Stimulated activated naive B cell treated with anti-CD40 and anti-IgM and Interleukin-4, amounts not matched to agents 10 μg/mL and 1 μg/mL and 100 μg/mL, for 72 hours (primary cell): ENCODE measurements at regions not wholly inside any gene's neighbourhood (a gene's known extent, or its start where the extent isn't known, plus 50 kb on each side); places are given as distances from the start of the nearest gene placed in this dataset.
"Not testable (repeated sequence)": the region's sequence is repeated elsewhere in the genome, so short reads cannot be mapped to it uniquely, and the experiment has no call there.

Experiments used
- ATAC-seq, 2 donors: fragments of 150-1000 bp; cut with Tn5 transposase; replicated peaks; 2 replicates each; pipeline ENCODE4 v1.10.0; 2021; ENCODE audit warnings: moderate library complexity in 1 of 2
- DNase-seq: peaks from one replicate; pipeline ENCODE4 v3.0.0; 2021
- H3K27ac Mint-ChIP-seq: one replicate; pipeline ENCODE4 v1.8.0; 2022; ENCODE audit warnings: mild to moderate bottlenecking, mixed read lengths
- H3K27me3 Mint-ChIP-seq, 2 donors: one replicate each; pipeline ENCODE4 v1.8.0; 2022; ENCODE audit warnings: mixed read lengths in 2 of 2
- H3K36me3 Mint-ChIP-seq, 2 donors: one replicate each; pipeline ENCODE4 v1.8.0; 2022; ENCODE audit warnings: mixed read lengths in 2 of 2, mild to moderate bottlenecking in 1 of 2
- H3K4me1 Mint-ChIP-seq, 2 donors: one replicate each; pipeline ENCODE4 v1.8.0; 2022; ENCODE audit warnings: mixed read lengths in 2 of 2, mild to moderate bottlenecking in 1 of 2
- H3K4me3 Mint-ChIP-seq, 2 donors: one replicate each; pipeline ENCODE4 v1.8.0; 2022; ENCODE audit warnings: mild to moderate bottlenecking in 2 of 2, mixed read lengths in 2 of 2, moderate library complexity in 1 of 2
- H3K9me3 Mint-ChIP-seq, 2 donors: one replicate each; pipeline ENCODE4 v1.8.0; 2022; ENCODE audit warnings: mixed read lengths in 2 of 2, mild to moderate bottlenecking in 1 of 2

- Mint-ChIP-seq H3K9me3 (no peaks in the 10 kb centered on the region), H3K27ac (peak overlapping the region; percentile 56), H3K4me3 (no peak overlapping the region), H3K36me3 (no peaks in the 10 kb centered on the region), H3K27me3 (no peaks in the 10 kb centered on the region), H3K4me1 (peaks cover 63 to 79% of the 10 kb centered on the region in 2 donors)
- no peak for DNase-seq
- ATAC-seq: no peak
Measured at GRCh38 chr22:22164541-22165272, 79.9 kb upstream of the VPREB1 start.

GRCh38 chr22:22161924-22162851, 82.4 kb upstream of the VPREB1 start:
- Mint-ChIP-seq H3K9me3 (no peaks in the 10 kb centered on the region), H3K36me3 (no peaks in the 10 kb centered on the region), H3K4me1 (peaks cover 60 to 80% of the 10 kb centered on the region in 2 donors), H3K4me3 (peak overlapping the region; percentile 64 to 76), H3K27ac (peak overlapping the region; percentile 87), H3K27me3 (no peaks in the 10 kb centered on the region)
- ATAC-seq (peak; percentile 94 to 96), DNase-seq (peak; percentile 68)

- peaks cover 53 to 79% of the 10 kb centered on the region in 2 donors for H3K4me1 Mint-ChIP-seq
- H3K9me3 Mint-ChIP-seq, ATAC-seq, H3K36me3 Mint-ChIP-seq, H3K27me3 Mint-ChIP-seq, H3K27ac Mint-ChIP-seq, H3K4me3 Mint-ChIP-seq, DNase-seq: not testable (repeated sequence)
Measured at GRCh38 chr22:22160768-22161167, 83.8 kb upstream of the VPREB1 start.

- Mint-ChIP-seq H3K27me3 (no peaks in the 10 kb centered on the region), H3K4me1 (peaks cover 48 to 72% of the 10 kb centered on the region in 2 donors), H3K4me3 (no peak overlapping the region), H3K27ac (peak overlapping the region; percentile 44), H3K9me3 (no peaks in the 10 kb centered on the region), H3K36me3 (no peaks in the 10 kb centered on the region)
- DNase-seq (no peak), ATAC-seq (no peak)
Measured at GRCh38 chr22:22159384-22159783, 85.2 kb upstream of the VPREB1 start.

- Mint-ChIP-seq H3K9me3 (no peaks in the 10 kb centered on the region), H3K27ac (no peak overlapping the region), H3K36me3 (no peaks in the 10 kb centered on the region), H3K4me3 (no peak overlapping the region), H3K4me1 (peaks cover 44 to 69% of the 10 kb centered on the region in 2 donors), H3K27me3 (no peaks in the 10 kb centered on the region)
- ATAC-seq: no peak
- DNase-seq: no peak
Measured at GRCh38 chr22:22158965-22159364, 85.6 kb upstream of the VPREB1 start.

- ATAC-seq (no peak), DNase-seq (no peak)
- peaks cover 38 to 63% of the 10 kb centered on the region in 2 donors for H3K4me1 Mint-ChIP-seq
- no peaks in the 10 kb centered on the region for H3K36me3 Mint-ChIP-seq
- no peak overlapping the region for H3K4me3 Mint-ChIP-seq
- H3K27ac Mint-ChIP-seq: no peak overlapping the region
- no peaks in the 10 kb centered on the region for H3K27me3 Mint-ChIP-seq
- H3K9me3 Mint-ChIP-seq: no peaks in the 10 kb centered on the region
Measured at GRCh38 chr22:22158207-22158816, 86.3 kb upstream of the VPREB1 start.

GRCh38 chr22:22157348-22157725, 87.2 kb upstream of the VPREB1 start:
- peak overlapping the region; percentile 79 to 85 for H3K4me3 Mint-ChIP-seq
- peak overlapping the region; percentile 99 for H3K27ac Mint-ChIP-seq
- H3K36me3 Mint-ChIP-seq: no peaks in the 10 kb centered on the region
- no peak for DNase-seq
- peaks cover 31 to 53% of the 10 kb centered on the region in 2 donors for H3K4me1 Mint-ChIP-seq
- H3K9me3 Mint-ChIP-seq: no peaks in the 10 kb centered on the region
- ATAC-seq: peak; percentile 46 to 57
- H3K27me3 Mint-ChIP-seq: no peaks in the 10 kb centered on the region

- peak overlapping the region; percentile 79 to 85 for H3K4me3 Mint-ChIP-seq
- peak overlapping the region; percentile 99 for H3K27ac Mint-ChIP-seq
- DNase-seq (peak; percentile 72), ATAC-seq (peak; percentile 87 to 88)
- peaks cover 26 to 53% of the 10 kb centered on the region in 2 donors for H3K4me1 Mint-ChIP-seq
- H3K27me3 Mint-ChIP-seq: no peaks in the 10 kb centered on the region
- no peaks in the 10 kb centered on the region for H3K9me3 Mint-ChIP-seq
- H3K36me3 Mint-ChIP-seq: peaks cover 0 to under 1% of the 10 kb centered on the region in 2 donors
Measured at GRCh38 chr22:22156716-22157347, 87.8 kb upstream of the VPREB1 start.

- Mint-ChIP-seq H3K4me3 (peak overlapping the region in 1 of 2 donors; percentile 85), H3K36me3 (peaks cover 0 to 2% of the 10 kb centered on the region in 2 donors), H3K9me3 (no peaks in the 10 kb centered on the region), H3K4me1 (peaks cover 24 to 52% of the 10 kb centered on the region in 2 donors), H3K27ac (peak overlapping the region; percentile 99), H3K27me3 (no peaks in the 10 kb centered on the region)
- ATAC-seq (no peak), DNase-seq (no peak)
Measured at GRCh38 chr22:22156348-22156715, 88.3 kb upstream of the VPREB1 start.

- ATAC-seq (no peak), DNase-seq (no peak)
- Mint-ChIP-seq H3K4me1 (peaks cover 24 to 52% of the 10 kb centered on the region in 2 donors), H3K9me3 (no peaks in the 10 kb centered on the region), H3K27me3 (no peaks in the 10 kb centered on the region), H3K27ac (peak overlapping the region; percentile 82), H3K4me3 (no peak overlapping the region), H3K36me3 (peaks cover 0 to 2% of the 10 kb centered on the region in 2 donors)
Measured at GRCh38 chr22:22155607-22156006, 89.0 kb upstream of the VPREB1 start.

- H3K27me3 Mint-ChIP-seq: no peaks in the 10 kb centered on the region
- H3K36me3 Mint-ChIP-seq: peaks cover 0 to 2% of the 10 kb centered on the region in 2 donors
- H3K4me1 Mint-ChIP-seq: peaks cover 24 to 52% of the 10 kb centered on the region in 2 donors
- no peak for ATAC-seq
- no peaks in the 10 kb centered on the region for H3K9me3 Mint-ChIP-seq
- no peak overlapping the region for H3K4me3 Mint-ChIP-seq
- no peak for DNase-seq
- H3K27ac Mint-ChIP-seq: peak overlapping the region; percentile 86
Measured at GRCh38 chr22:22155146-22155545, 89.4 kb upstream of the VPREB1 start.

- H3K36me3 Mint-ChIP-seq: peaks cover 0 to 2% of the 10 kb centered on the region in 2 donors
- no peak overlapping the region for H3K4me3 Mint-ChIP-seq
- DNase-seq (no peak), ATAC-seq (no peak)
- H3K27ac Mint-ChIP-seq: peak overlapping the region; percentile 86
- no peaks in the 10 kb centered on the region for H3K27me3 Mint-ChIP-seq
- no peaks in the 10 kb centered on the region for H3K9me3 Mint-ChIP-seq
- H3K4me1 Mint-ChIP-seq: peaks cover 19 to 42% of the 10 kb centered on the region in 2 donors
Measured at GRCh38 chr22:22154040-22154439, 90.5 kb upstream of the VPREB1 start.

- H3K27ac Mint-ChIP-seq: no peak overlapping the region
- H3K4me1 Mint-ChIP-seq: peaks cover 6 to 20% of the 10 kb centered on the region in 2 donors
- DNase-seq (no peak), ATAC-seq (no peak)
- H3K36me3 Mint-ChIP-seq: peaks cover 0 to 2% of the 10 kb centered on the region in 2 donors
- no peaks in the 10 kb centered on the region for H3K9me3 Mint-ChIP-seq
- no peak overlapping the region for H3K4me3 Mint-ChIP-seq
- H3K27me3 Mint-ChIP-seq: no peaks in the 10 kb centered on the region
Measured at GRCh38 chr22:22151308-22151707, 93.3 kb upstream of the VPREB1 start.

- H3K36me3 Mint-ChIP-seq: peaks cover 0 to 2% of the 10 kb centered on the region in 2 donors
- no peak overlapping the region for H3K27ac Mint-ChIP-seq
- H3K27me3 Mint-ChIP-seq: no peaks in the 10 kb centered on the region
- DNase-seq (no peak), ATAC-seq (no peak)
- peaks cover 6 to 16% of the 10 kb centered on the region in 2 donors for H3K4me1 Mint-ChIP-seq
- H3K4me3 Mint-ChIP-seq: no peak overlapping the region
- H3K9me3 Mint-ChIP-seq: no peaks in the 10 kb centered on the region
Measured at GRCh38 chr22:22150457-22150856, 94.1 kb upstream of the VPREB1 start.
